NCI-H1048 (cell line): ENCODE measurements at regions not wholly inside any gene's neighbourhood (a gene's known extent, or its start where the extent isn't known, plus 50 kb on each side); places are given as distances from the start of the nearest gene placed in this dataset.
"Not testable (repeated sequence)": the region's sequence is repeated elsewhere in the genome, so short reads cannot be mapped to it uniquely, and the experiment has no call there.

Source experiments
- DNase-seq: peaks from one replicate; lab custom pipeline; 2025; lab: John Stamatoyannopoulos, UW

GRCh38 chr20:30484009-30484748, 773.3 kb upstream of the DEFB115 start:
- DNase-seq, result no peak

GRCh38 chr20:30484749-30485070, 772.8 kb upstream of the DEFB115 start:
- no peak for DNase-seq

GRCh38 chr20:30485331-30486102, 771.9 kb upstream of the DEFB115 start:
- no peak for DNase-seq

- DNase-seq, result no peak
Measured at GRCh38 chr20:30486103-30486478, 771.4 kb upstream of the DEFB115 start.

- DNase-seq, result not testable (repeated sequence)
Measured at GRCh38 chr20:30487461-30487860, 770.0 kb upstream of the DEFB115 start.

- DNase-seq, result no peak
Measured at GRCh38 chr20:30487947-30488926, 769.2 kb upstream of the DEFB115 start.

- no peak for DNase-seq
Measured at GRCh38 chr20:30488941-30489613, 768.4 kb upstream of the DEFB115 start.

GRCh38 chr20:30489614-30490003, 767.9 kb upstream of the DEFB115 start:
- no peak for DNase-seq

GRCh38 chr20:30491016-30491415, 766.4 kb upstream of the DEFB115 start:
- no peak for DNase-seq

GRCh38 chr20:30496656-30497055, 760.8 kb upstream of the DEFB115 start:
- DNase-seq, result not testable (repeated sequence)

- DNase-seq, result not testable (repeated sequence)
Measured at GRCh38 chr20:30497191-30497590, 760.3 kb upstream of the DEFB115 start.

- DNase-seq, result no peak
Measured at GRCh38 chr20:30499123-30499522, 758.3 kb upstream of the DEFB115 start.

GRCh38 chr20:30499716-30500446, 757.6 kb upstream of the DEFB115 start:
- not testable (repeated sequence) for DNase-seq

GRCh38 chr20:30500447-30500820, 757.0 kb upstream of the DEFB115 start:
- not testable (repeated sequence) for DNase-seq

- DNase-seq, result no peak
Measured at GRCh38 chr20:30500829-30501440, 756.5 kb upstream of the DEFB115 start.

GRCh38 chr20:30502670-30503069, 754.8 kb upstream of the DEFB115 start:
- DNase-seq, result no peak

GRCh38 chr20:30503204-30503603, 754.3 kb upstream of the DEFB115 start:
- not testable (repeated sequence) for DNase-seq

- DNase-seq, result no peak
Measured at GRCh38 chr20:30503992-30504570, 753.4 kb upstream of the DEFB115 start.

- DNase-seq, result no peak
Measured at GRCh38 chr20:30505566-30505965, 751.9 kb upstream of the DEFB115 start.

GRCh38 chr20:30506100-30506499, 751.4 kb upstream of the DEFB115 start:
- no peak for DNase-seq
